ENCODE measurements at regions not wholly inside any gene's neighbourhood (a gene's known extent, or its start where the extent isn't known, plus 50 kb on each side); places are given as distances from the start of the nearest gene placed in this dataset.

- no peak for TF ChIP-seq POLR2AphosphoS5 (IDR thresholded peaks at IDR 0.05)
- no peak for TF ChIP-seq POLR2A (IDR thresholded peaks at IDR 0.05)
- TF ChIP-seq CTCF (IDR thresholded peaks at IDR 0.05): no peak
- no peak for TF ChIP-seq EP300 (IDR thresholded peaks at IDR 0.05)
- Histone ChIP-seq H3K27me3 (no peaks in the 10 kb centered on the region), H3K27ac (no peak overlapping the region), H3K9me3 (no peaks in the 10 kb centered on the region), H3K36me3 (no peaks in the 10 kb centered on the region), H3K4me1 (no peaks in the 10 kb centered on the region), H3K4me3 (no peak overlapping the region)
- ATAC-seq: no peak
- WGBS, 2 donors (ENCODE audit: low coverage in 1 of 2): 94% methylated on average over 1 of the region's 1 CpG; no CpG with 5 or more reads in 1 of the 2 donors
These were observed 924.6 kb upstream of the GJE1 start for GRCh38 chr6:141208101-141208500.

DNA sequence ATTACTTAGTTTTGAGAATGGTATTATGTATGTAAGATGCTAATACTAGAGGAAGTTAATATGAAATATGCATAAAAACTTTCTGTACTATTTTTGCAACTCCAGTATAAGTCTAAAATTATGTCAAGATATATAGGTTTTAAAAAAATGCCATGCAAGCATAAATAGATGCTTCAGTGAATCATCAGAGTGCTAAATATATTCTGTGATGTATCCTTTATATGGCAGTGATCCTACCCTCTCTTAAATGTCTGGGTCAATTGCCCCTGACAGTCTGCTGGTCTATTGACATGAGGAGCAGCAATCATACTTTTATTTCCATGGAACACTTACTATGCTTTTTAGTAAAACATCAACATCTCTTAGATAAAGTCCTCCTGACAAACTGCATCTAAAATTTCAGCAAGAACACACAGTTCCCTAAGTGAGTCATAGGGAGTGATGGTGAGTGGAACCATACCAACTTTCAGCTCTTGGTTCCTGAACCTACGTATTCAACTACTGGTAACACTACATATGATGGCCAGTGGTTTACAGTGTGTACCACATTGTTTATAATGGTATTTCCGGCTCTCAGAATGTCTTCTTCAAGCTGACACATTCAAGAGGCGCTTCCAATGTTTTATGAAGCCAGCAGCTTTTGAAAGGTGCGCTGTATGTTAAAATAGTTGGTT is 928.7 kb upstream of the GJE1 start:
- 75 to 84% methylated on average over 3 to 4 of the region's 4 CpGs for WGBS, 2 donors (ENCODE audit: low coverage in 1 of 2)
- Histone ChIP-seq H3K36me3 (no peaks in the 10 kb centered on the region), H3K4me1 (peaks cover 2 to 7% (median 2%) of the 10 kb centered on the region in 3 donors), H3K27ac (no peak overlapping the region), H3K4me3 (no peak overlapping the region), H3K9me3 (no peaks in the 10 kb centered on the region), H3K27me3 (no peaks in the 10 kb centered on the region)
- no peak for ATAC-seq
- TF ChIP-seq POLR2AphosphoS5 (IDR thresholded peaks at IDR 0.05): peak; percentile 71
- peak; percentile 39 for TF ChIP-seq EP300 (IDR thresholded peaks at IDR 0.05)
- TF ChIP-seq POLR2A (IDR thresholded peaks at IDR 0.05): no peak
- no peak for TF ChIP-seq CTCF (IDR thresholded peaks at IDR 0.05)

- 89 to 100% methylated on average over 2 to 3 of the region's 4 CpGs for WGBS, 2 donors (ENCODE audit: low coverage in 1 of 2)
- no peaks in the 10 kb centered on the region for H3K36me3 ChIP-seq
- peaks cover 4 to 15% (median 5%) of the 10 kb centered on the region in 3 donors for H3K4me1 ChIP-seq
- H3K27ac ChIP-seq: no peak overlapping the region
- H3K4me3 ChIP-seq: no peak overlapping the region
- TF ChIP-seq POLR2A (IDR thresholded peaks at IDR 0.05) (no peak), POLR2AphosphoS5 (IDR thresholded peaks at IDR 0.05) (no peak), EP300 (IDR thresholded peaks at IDR 0.05) (no peak), CTCF (IDR thresholded peaks at IDR 0.05) (no peak)
- no peaks in the 10 kb centered on the region for H3K9me3 ChIP-seq
- H3K27me3 ChIP-seq: no peaks in the 10 kb centered on the region
- ATAC-seq: no peak
These were observed 930.1 kb upstream of the GJE1 start for GRCh38 chr6:141202626-141203025.

DNA sequence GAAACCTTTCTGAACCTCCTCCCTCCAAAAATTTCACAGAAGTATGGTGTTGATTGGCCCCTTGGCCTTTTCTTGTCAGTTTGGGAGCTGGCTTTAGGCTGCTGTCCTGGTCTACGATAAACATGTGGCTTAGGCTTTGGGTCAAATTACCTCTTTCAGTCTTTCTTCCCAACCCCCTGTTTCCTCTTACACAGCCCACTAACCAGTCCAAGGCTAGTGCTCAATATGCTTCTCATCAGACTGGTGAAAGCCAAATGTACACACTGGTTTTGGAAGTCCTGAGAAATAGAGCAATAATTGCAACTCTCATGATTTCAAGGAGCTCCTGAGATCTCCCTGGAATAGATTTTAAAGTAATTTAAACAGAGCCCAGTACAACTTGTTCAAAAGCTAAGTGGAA is 933.7 kb upstream of the GJE1 start:
- ATAC-seq: no peak
- Histone ChIP-seq H3K27me3 (no peaks in the 10 kb centered on the region), H3K36me3 (no peaks in the 10 kb centered on the region), H3K4me3 (no peak overlapping the region), H3K9me3 (peaks cover 0 to 2% (median 0%) of the 10 kb centered on the region in 3 donors), H3K27ac (peak overlapping the region in 1 of 4 donors; percentile 36), H3K4me1 (peaks cover 4 to 15% (median 5%) of the 10 kb centered on the region in 3 donors)
- no peak for TF ChIP-seq EP300 (IDR thresholded peaks at IDR 0.05)
- TF ChIP-seq POLR2AphosphoS5 (IDR thresholded peaks at IDR 0.05): peak; percentile 70
- WGBS, 2 donors (ENCODE audit: low coverage in 1 of 2): 11 to 38% methylated on average over 1 of the region's 1 CpG

- no peaks in the 10 kb centered on the region for H3K27me3 ChIP-seq
- no peak overlapping the region for H3K4me3 ChIP-seq
- peaks cover 4 to 15% (median 5%) of the 10 kb centered on the region in 3 donors for H3K4me1 ChIP-seq
- H3K36me3 ChIP-seq: no peaks in the 10 kb centered on the region
- H3K27ac ChIP-seq: no peak overlapping the region
- WGBS, 2 donors (ENCODE audit: low coverage in 1 of 2): 80 to 84% methylated on average over 2 to 5 of the region's 6 CpGs
- H3K9me3 ChIP-seq: peaks cover 0 to 28% (median 0%) of the 10 kb centered on the region in 3 donors
- TF ChIP-seq POLR2AphosphoS5 (IDR thresholded peaks at IDR 0.05): no peak
- no peak for TF ChIP-seq POLR2A (IDR thresholded peaks at IDR 0.05)
- TF ChIP-seq CTCF (IDR thresholded peaks at IDR 0.05): no peak
- TF ChIP-seq EP300 (IDR thresholded peaks at IDR 0.05): no peak
- ATAC-seq: no peak
These were observed 937.4 kb upstream of the GJE1 start for GRCh38 chr6:141195251-141195832.
